GM12801 (cell line): ENCODE measurements at regions not wholly inside any gene's neighbourhood (a gene's known extent, or its start where the extent isn't known, plus 50 kb on each side); places are given as distances from the start of the nearest gene placed in this dataset.

ENCODE experiments used
- CTCF ChIP-seq: IDR thresholded peaks from one replicate; pipeline ENCODE4 v1.5.1; 2011; ENCODE audit warnings: control low read depth; ENCODE audit not compliant: insufficient read length; ENCODE audit errors: extremely low read depth

- no peak for TF ChIP-seq CTCF
Measured at GRCh38 chr20:58092871-58093270, 135.6 kb downstream of the ANKRD60 start.

GRCh38 chr20:58092353-58092752, 136.1 kb downstream of the ANKRD60 start:
- TF ChIP-seq CTCF = no peak

GRCh38 chr20:58091810-58092209, 136.6 kb downstream of the ANKRD60 start:
- no peak for TF ChIP-seq CTCF

GRCh38 chr20:58090161-58090560, 138.3 kb downstream of the ANKRD60 start:
- TF ChIP-seq CTCF = no peak

GRCh38 chr20:58088625-58089024, 139.8 kb downstream of the ANKRD60 start:
- no peak for TF ChIP-seq CTCF

- no peak for TF ChIP-seq CTCF
Measured at GRCh38 chr20:58088105-58088504, 140.3 kb downstream of the ANKRD60 start.

GRCh38 chr20:58087562-58087858, 140.9 kb downstream of the ANKRD60 start:
- no peak for TF ChIP-seq CTCF
